ENCODE measurements at regions not wholly inside any gene's neighbourhood (a gene's known extent, or its start where the extent isn't known, plus 50 kb on each side); places are given as distances from the start of the nearest gene placed in this dataset.

DNA sequence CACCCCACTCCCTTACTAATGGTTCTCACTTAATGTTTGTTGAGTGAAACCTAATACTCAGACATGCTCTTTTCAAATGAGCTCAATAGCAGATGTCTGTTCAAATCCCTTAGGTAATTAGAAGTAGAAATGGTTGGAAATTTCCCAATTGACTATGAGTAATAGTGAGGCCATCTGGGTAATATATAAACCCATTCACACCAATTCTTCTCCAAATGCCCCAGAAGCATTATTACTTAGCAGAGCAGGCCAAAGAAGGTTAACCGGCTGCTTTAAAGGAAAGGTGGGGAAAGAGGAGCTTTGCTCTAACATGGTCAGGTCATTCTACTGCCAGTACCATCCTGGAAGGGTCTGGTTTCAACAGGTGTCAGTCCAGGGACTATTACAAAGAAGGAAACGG is 119.5 kb upstream of the MTAP start:
- H3K27ac ChIP-seq = no peak overlapping the region
- TF ChIP-seq, protein P1, sequence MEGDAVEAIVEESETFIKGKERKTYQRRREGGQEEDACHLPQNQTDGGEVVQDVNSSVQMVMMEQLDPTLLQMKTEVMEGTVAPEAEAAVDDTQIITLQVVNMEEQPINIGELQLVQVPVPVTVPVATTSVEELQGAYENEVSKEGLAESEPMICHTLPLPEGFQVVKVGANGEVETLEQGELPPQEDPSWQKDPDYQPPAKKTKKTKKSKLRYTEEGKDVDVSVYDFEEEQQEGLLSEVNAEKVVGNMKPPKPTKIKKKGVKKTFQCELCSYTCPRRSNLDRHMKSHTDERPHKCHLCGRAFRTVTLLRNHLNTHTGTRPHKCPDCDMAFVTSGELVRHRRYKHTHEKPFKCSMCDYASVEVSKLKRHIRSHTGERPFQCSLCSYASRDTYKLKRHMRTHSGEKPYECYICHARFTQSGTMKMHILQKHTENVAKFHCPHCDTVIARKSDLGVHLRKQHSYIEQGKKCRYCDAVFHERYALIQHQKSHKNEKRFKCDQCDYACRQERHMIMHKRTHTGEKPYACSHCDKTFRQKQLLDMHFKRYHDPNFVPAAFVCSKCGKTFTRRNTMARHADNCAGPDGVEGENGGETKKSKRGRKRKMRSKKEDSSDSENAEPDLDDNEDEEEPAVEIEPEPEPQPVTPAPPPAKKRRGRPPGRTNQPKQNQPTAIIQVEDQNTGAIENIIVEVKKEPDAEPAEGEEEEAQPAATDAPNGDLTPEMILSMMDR (IDR thresholded peaks at IDR 0.05) = no peak
- TF ChIP-seq POLR2A (IDR thresholded peaks at IDR 0.05) = no peak
- H3K36me3 ChIP-seq = no peaks in the 10 kb centered on the region
- no peaks in the 10 kb centered on the region for H3K4me1 ChIP-seq
- no peak overlapping the region for H3K4me3 ChIP-seq
- intact Hi-C loops (cut with DNase I) = no loop called here
- ATAC-seq = no peak
- H3K27me3 ChIP-seq = no peaks in the 10 kb centered on the region
- DNase-seq = no peak
- 59% methylated on average over 2 of the region's 2 CpGs for WGBS (ENCODE audit: insufficient coverage, low coverage, low lambda C conversion rate, missing lambda C conversion rate)
- H3K9me3 ChIP-seq = no peaks in the 10 kb centered on the region

DNA sequence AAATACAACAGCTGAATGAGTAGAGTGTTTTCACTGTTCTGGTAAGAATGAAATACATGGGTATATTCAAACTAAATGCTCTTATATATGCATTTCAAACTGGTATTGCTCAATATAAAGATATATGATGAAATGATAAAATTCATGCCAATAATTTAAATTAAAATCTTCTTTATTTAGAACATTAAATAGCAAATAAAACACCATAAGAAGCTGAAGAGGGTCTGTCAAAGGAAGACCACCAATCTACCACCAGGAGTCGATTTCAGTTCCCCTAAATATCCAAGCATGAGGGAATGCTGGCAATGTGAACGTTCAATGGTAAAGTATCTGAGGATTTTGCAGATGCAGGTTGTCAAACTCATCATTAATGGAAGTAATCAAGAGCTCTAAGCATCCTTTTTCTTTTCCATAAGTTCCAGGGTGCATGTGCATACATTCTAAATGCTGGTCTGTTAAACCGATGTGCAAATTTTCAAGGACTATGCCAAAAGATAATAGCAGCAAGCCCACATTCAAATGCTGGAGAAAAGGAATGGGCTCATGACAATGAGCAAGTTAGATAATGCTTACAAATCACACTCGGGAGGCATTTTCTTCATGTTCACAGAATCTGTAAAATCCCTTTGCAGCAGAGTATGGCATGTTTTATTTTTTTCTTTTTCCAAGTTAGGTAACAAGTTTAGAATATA is 118.8 kb upstream of the MTAP start:
- intact Hi-C loops (cut with DNase I) = no loop called here
- no peaks in the 10 kb centered on the region for H3K9me3 ChIP-seq
- 48% methylated on average over 4 of the region's 4 CpGs for WGBS (ENCODE audit: insufficient coverage, low coverage, low lambda C conversion rate, missing lambda C conversion rate)
- DNase-seq (no peak), ATAC-seq (no peak)
- H3K36me3 ChIP-seq = no peaks in the 10 kb centered on the region
- no peaks in the 10 kb centered on the region for H3K4me1 ChIP-seq
- H3K27me3 ChIP-seq = no peaks in the 10 kb centered on the region
- TF ChIP-seq, protein P1 (IDR thresholded peaks at IDR 0.05) = no peak
- TF ChIP-seq POLR2A (IDR thresholded peaks at IDR 0.05) = no peak
- no peak overlapping the region for H3K4me3 ChIP-seq
- H3K27ac ChIP-seq = no peak overlapping the region

DNA sequence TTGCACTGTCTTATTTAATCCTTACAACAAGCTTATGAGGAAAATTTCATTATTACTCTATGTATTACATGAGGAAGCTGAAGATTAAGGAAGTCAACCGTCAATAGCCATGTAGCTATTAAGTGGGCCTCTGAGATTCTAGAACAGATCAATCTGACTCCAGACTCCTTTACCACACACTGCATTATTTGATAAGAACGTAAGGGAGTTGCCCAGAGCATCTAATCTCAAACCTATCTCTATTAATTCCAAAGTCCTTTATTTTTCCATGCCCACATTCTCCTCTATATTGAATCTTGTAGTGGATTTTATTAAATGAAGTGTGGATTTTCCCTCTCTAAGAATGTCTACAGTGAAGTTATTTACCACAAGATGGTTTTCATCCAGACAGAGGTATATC is 118.2 kb upstream of the MTAP start:
- ATAC-seq (no peak), DNase-seq (no peak)
- WGBS (ENCODE audit: insufficient coverage, low coverage, low lambda C conversion rate, missing lambda C conversion rate) = 38% methylated on average over 2 of the region's 2 CpGs
- TF ChIP-seq, protein P1 (IDR thresholded peaks at IDR 0.05) = no peak
- TF ChIP-seq POLR2A (IDR thresholded peaks at IDR 0.05) = no peak
- no peaks in the 10 kb centered on the region for H3K36me3 ChIP-seq
- intact Hi-C loops (cut with DNase I) = no loop called here
- no peaks in the 10 kb centered on the region for H3K4me1 ChIP-seq
- H3K27me3 ChIP-seq = no peaks in the 10 kb centered on the region
- no peak overlapping the region for H3K4me3 ChIP-seq
- H3K9me3 ChIP-seq = no peaks in the 10 kb centered on the region
- no peak overlapping the region for H3K27ac ChIP-seq

DNA sequence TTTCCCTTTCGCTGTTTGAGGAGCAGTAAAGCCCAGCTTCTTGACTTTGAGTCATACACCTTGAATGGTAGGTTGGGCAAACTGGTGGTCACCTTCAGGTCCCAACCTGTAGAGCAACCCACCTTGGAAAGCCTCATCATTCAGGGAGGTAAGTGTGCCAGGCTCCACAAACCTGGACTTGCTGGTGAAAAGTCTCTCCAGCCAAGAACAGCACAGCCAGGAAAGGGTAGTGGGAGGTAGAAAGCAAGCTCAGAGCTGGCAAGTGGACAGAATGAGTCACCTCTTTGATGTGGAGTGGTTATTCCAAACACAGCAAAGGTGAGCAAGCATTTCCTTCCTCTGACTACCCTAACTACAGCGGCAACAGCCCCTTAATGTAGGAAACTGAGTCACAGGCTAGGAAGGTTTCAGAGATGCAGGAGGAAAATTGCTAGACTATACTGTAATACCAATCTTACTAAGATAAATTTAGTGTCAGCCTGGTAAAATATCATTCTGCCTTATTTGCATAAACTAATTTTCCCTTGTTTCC is 117.5 kb upstream of the MTAP start:
- no peak overlapping the region for H3K4me3 ChIP-seq
- intact Hi-C loops (cut with DNase I) = no loop called here
- H3K27me3 ChIP-seq = no peaks in the 10 kb centered on the region
- no peaks in the 10 kb centered on the region for H3K4me1 ChIP-seq
- H3K9me3 ChIP-seq = no peaks in the 10 kb centered on the region
- no peak for DNase-seq
- no peak overlapping the region for H3K27ac ChIP-seq
- no peak for TF ChIP-seq POLR2A (IDR thresholded peaks at IDR 0.05)
- TF ChIP-seq, protein P1 (IDR thresholded peaks at IDR 0.05) = no peak
- WGBS (ENCODE audit: insufficient coverage, low coverage, low lambda C conversion rate, missing lambda C conversion rate) = 27% methylated on average over 2 of the region's 2 CpGs
- no peaks in the 10 kb centered on the region for H3K36me3 ChIP-seq
- peak in 1 of 4 donors; percentile 75 for ATAC-seq
